ENCODE measurements at regions not wholly inside any gene's neighbourhood (a gene's known extent, or its start where the extent isn't known, plus 50 kb on each side); places are given as distances from the start of the nearest gene placed in this dataset.

DNA sequence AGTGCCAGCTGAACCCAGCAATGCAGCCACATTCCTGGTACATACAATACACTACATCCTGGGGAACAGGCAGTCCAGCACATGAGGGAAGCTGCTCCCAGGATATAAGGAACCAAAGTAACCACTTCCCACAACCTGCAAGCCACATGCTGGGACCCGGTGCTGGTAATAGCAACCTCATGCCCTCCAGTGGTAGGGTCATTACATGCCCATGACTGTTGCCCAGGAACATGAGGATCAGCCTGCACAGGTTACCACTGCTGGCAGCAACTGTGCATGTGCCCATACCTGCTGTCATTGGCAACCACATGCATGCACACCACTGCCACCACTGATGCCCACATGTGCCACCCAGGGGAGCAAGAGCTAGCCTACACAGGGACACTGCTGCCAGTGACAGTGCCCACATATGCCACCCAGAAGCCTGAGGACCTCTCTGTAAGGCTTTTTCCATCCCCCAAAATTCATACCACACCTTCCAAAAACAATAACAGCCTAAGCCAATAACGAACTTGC is 1982.5 kb downstream of the ARAP2 start:
- peaks cover 10% of the 10 kb centered on the region for H3K9me3 Mint-ChIP-seq
- DNase-seq = no peak

DNA sequence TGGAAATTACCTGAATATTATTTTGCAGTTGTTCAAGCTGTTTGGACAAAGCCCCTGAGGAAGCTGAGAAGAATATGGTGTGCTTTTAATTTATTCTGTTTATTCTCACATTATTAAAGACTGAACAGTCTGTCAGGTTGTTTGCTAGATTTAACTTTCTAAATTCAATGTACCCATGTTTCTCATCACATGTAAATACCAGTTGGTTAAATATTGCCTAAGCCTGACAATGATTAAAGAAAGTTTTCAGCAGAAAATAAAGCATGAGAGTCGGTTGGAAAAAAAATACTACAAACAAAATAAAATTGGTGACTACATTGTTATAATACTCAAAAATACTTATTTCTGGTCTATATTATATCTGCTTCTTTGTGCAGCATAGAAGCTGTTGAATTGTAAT is 1974.7 kb downstream of the ARAP2 start:
- Mint-ChIP-seq H3K4me1 (ENCODE audit: low read depth) (no peaks in the 10 kb centered on the region), H3K27ac (no peak overlapping the region), H3K36me3 (ENCODE audit: low read depth) (no peaks in the 10 kb centered on the region), H3K27me3 (no peaks in the 10 kb centered on the region), H3K9me3 (peaks cover 20% of the 10 kb centered on the region), H3K4me3 (no peak overlapping the region)
- intact Hi-C loops (cut with DNase I, micrococcal nuclease) = no loop called here
- ChIA-PET CTCF (no interaction called here), POLR2A (no interaction called here)
- no peaks in the 10 kb centered on the region for H3K36me3 ChIP-seq (ENCODE audit: insufficient read depth, low read length)
- TF ChIP-seq, protein P1, sequence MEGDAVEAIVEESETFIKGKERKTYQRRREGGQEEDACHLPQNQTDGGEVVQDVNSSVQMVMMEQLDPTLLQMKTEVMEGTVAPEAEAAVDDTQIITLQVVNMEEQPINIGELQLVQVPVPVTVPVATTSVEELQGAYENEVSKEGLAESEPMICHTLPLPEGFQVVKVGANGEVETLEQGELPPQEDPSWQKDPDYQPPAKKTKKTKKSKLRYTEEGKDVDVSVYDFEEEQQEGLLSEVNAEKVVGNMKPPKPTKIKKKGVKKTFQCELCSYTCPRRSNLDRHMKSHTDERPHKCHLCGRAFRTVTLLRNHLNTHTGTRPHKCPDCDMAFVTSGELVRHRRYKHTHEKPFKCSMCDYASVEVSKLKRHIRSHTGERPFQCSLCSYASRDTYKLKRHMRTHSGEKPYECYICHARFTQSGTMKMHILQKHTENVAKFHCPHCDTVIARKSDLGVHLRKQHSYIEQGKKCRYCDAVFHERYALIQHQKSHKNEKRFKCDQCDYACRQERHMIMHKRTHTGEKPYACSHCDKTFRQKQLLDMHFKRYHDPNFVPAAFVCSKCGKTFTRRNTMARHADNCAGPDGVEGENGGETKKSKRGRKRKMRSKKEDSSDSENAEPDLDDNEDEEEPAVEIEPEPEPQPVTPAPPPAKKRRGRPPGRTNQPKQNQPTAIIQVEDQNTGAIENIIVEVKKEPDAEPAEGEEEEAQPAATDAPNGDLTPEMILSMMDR (IDR thresholded peaks at IDR 0.05) = no peak
- ATAC-seq (ENCODE audit: poor library complexity) (no peak), DNase-seq (no peak)
- no peak overlapping the region for H3K27ac ChIP-seq (ENCODE audit: low read depth in 1 of 2, low read length in 2 of 2)
- H3K27me3 ChIP-seq (ENCODE audit: control insufficient read depth in 1 of 2, insufficient read depth in 2 of 2, low read length in 2 of 2) = no peaks in the 10 kb centered on the region
- no peak overlapping the region for H3K4me3 ChIP-seq (ENCODE audit: low read length)
- H3K9me3 ChIP-seq (ENCODE audit: control insufficient read depth in 1 of 2, insufficient read depth in 1 of 2, low read length in 2 of 2) = no peaks in the 10 kb centered on the region
- no peaks in the 10 kb centered on the region for H3K4me1 ChIP-seq (ENCODE audit: insufficient read depth, low read length)

More for the DNA sequence above, 1982.5 kb downstream of the ARAP2 start:
- POLR2A ChIA-PET = no interaction called here
- CTCF ChIA-PET = no interaction called here
- H3K27ac Mint-ChIP-seq = no peak overlapping the region
- intact Hi-C loops (cut with DNase I, micrococcal nuclease) = no loop called here
- H3K36me3 ChIP-seq (ENCODE audit: insufficient read depth, low read length) = no peaks in the 10 kb centered on the region
- no peaks in the 10 kb centered on the region for H3K27me3 ChIP-seq (ENCODE audit: control insufficient read depth in 1 of 2, insufficient read depth in 2 of 2, low read length in 2 of 2)
- H3K4me3 Mint-ChIP-seq = no peak overlapping the region
- H3K27me3 Mint-ChIP-seq = no peaks in the 10 kb centered on the region
- TF ChIP-seq, protein P1 (IDR thresholded peaks at IDR 0.05) = no peak
- no peaks in the 10 kb centered on the region for H3K4me1 Mint-ChIP-seq (ENCODE audit: low read depth)
- no peaks in the 10 kb centered on the region for H3K36me3 Mint-ChIP-seq (ENCODE audit: low read depth)
- H3K4me1 ChIP-seq (ENCODE audit: insufficient read depth, low read length) = no peaks in the 10 kb centered on the region
- peaks cover 5 to 6% of the 10 kb centered on the region in 2 experiments for H3K9me3 ChIP-seq (ENCODE audit: control insufficient read depth in 1 of 2, insufficient read depth in 1 of 2, low read length in 2 of 2)
- ATAC-seq (ENCODE audit: poor library complexity) = no peak
- no peak overlapping the region for H3K27ac ChIP-seq (ENCODE audit: low read depth in 1 of 2, low read length in 2 of 2)
- H3K4me3 ChIP-seq (ENCODE audit: low read length) = no peak overlapping the region

GRCh38 chr4:34271479-34272355 is 1972.6 kb downstream of the ARAP2 start:
- H3K4me3 ChIP-seq (ENCODE audit: low read length) = no peak overlapping the region
- no peaks in the 10 kb centered on the region for H3K36me3 ChIP-seq (ENCODE audit: insufficient read depth, low read length)
- Mint-ChIP-seq H3K4me1 (ENCODE audit: low read depth) (no peaks in the 10 kb centered on the region), H3K4me3 (no peak overlapping the region), H3K27ac (no peak overlapping the region), H3K27me3 (no peaks in the 10 kb centered on the region), H3K9me3 (peaks cover 18% of the 10 kb centered on the region), H3K36me3 (ENCODE audit: low read depth) (no peaks in the 10 kb centered on the region)
- no peak for ATAC-seq (ENCODE audit: poor library complexity)
- intact Hi-C loops (cut with DNase I, micrococcal nuclease) = no loop called here
- H3K27ac ChIP-seq (ENCODE audit: low read depth in 1 of 2, low read length in 2 of 2) = no peak overlapping the region
- no peak for DNase-seq
- TF ChIP-seq, protein P1 (IDR thresholded peaks at IDR 0.05) = no peak
- ChIA-PET POLR2A (no interaction called here), CTCF (interaction anchor here (0.6 kb wide), 1 partner anchor 23 kb away, joined by 3 read pairs; no protein-coding TSS in a partner anchor)
- no peaks in the 10 kb centered on the region for H3K9me3 ChIP-seq (ENCODE audit: control insufficient read depth in 1 of 2, insufficient read depth in 1 of 2, low read length in 2 of 2)
- no peaks in the 10 kb centered on the region for H3K4me1 ChIP-seq (ENCODE audit: insufficient read depth, low read length)
- H3K27me3 ChIP-seq (ENCODE audit: control insufficient read depth in 1 of 2, insufficient read depth in 2 of 2, low read length in 2 of 2) = no peaks in the 10 kb centered on the region
